H9 (cell line): ENCODE measurements at regions not wholly inside any gene's neighbourhood (a gene's known extent, or its start where the extent isn't known, plus 50 kb on each side); places are given as distances from the start of the nearest gene placed in this dataset.

Experiments used
- DNase-seq: peaks from one replicate; pipeline ENCODE4 v3.0.0-alpha.2; 2017
- H2AFZ ChIP-seq: one replicate; pipeline ENCODE4 v1.6.1; 2013; ENCODE audit warnings: mild to moderate bottlenecking, low read length, control low read depth, moderate library complexity
- H2AK5ac ChIP-seq: 2 replicates; pipeline ENCODE4 v1.6.1; 2013; ENCODE audit warnings: low read length, control low read depth, mixed read lengths; ENCODE audit not compliant: insufficient read length
- H2BK120ac ChIP-seq: one replicate; pipeline ENCODE4 v1.6.1; 2013; ENCODE audit warnings: low read depth, mild to moderate bottlenecking, low read length, control low read depth, inconsistent platforms; ENCODE audit not compliant: poor library complexity, severe bottlenecking
- H2BK12ac ChIP-seq: 2 replicates; pipeline ENCODE4 v1.6.1; 2013; ENCODE audit warnings: low read length, control low read depth, mixed read lengths, low read depth; ENCODE audit not compliant: insufficient read length
- H2BK15ac ChIP-seq: 2 replicates; pipeline ENCODE4 v1.6.1; 2013; ENCODE audit warnings: low read depth, low read length, control low read depth
- H2BK20ac ChIP-seq: one replicate; pipeline ENCODE4 v1.6.1; 2013; ENCODE audit warnings: low read depth, mild to moderate bottlenecking, low read length, control low read depth, inconsistent platforms; ENCODE audit not compliant: poor library complexity, severe bottlenecking
- H2BK5ac ChIP-seq: 2 replicates; pipeline ENCODE4 v1.6.1; 2013; ENCODE audit warnings: low read length, control low read depth, mixed read lengths; ENCODE audit not compliant: insufficient read length
- H3K14ac ChIP-seq: 2 replicates; pipeline ENCODE4 v1.6.1; 2013; ENCODE audit warnings: low read length, control low read depth; ENCODE audit not compliant: insufficient read depth
- H3K18ac ChIP-seq: 2 replicates; pipeline ENCODE4 v1.6.1; 2013; ENCODE audit warnings: low read depth, mild to moderate bottlenecking, mixed read lengths, low read length, control low read depth; ENCODE audit not compliant: insufficient read length
- H3K23ac ChIP-seq: 2 replicates; pipeline ENCODE4 v1.6.1; 2013; ENCODE audit warnings: low read length, control low read depth, mixed read lengths, low read depth; ENCODE audit not compliant: insufficient read length
- H3K23me2 ChIP-seq: 2 replicates; pipeline ENCODE4 v1.6.1; 2013; ENCODE audit warnings: low read depth, mild to moderate bottlenecking, mixed read lengths, low read length, control low read depth; ENCODE audit not compliant: insufficient read length, poor library complexity, severe bottlenecking
- H3K27ac ChIP-seq: 2 replicates; pipeline ENCODE4 v1.5.1; 2013; ENCODE audit warnings: low read length, control low read depth, mixed read lengths, low read depth; ENCODE audit not compliant: insufficient read length
- H3K27me3 ChIP-seq: 2 replicates; pipeline ENCODE4 v1.6.1; 2013; ENCODE audit warnings: low read length, control low read depth, inconsistent platforms; ENCODE audit not compliant: insufficient read depth
- H3K4ac ChIP-seq: 2 replicates; pipeline ENCODE4 v1.6.1; 2013; ENCODE audit warnings: low read depth, mild to moderate bottlenecking, control low read depth, inconsistent platforms, low read length, moderate library complexity
- H3K4me1 ChIP-seq: 2 replicates; pipeline ENCODE4 v1.6.1; 2013; ENCODE audit warnings: low read length, control low read depth, inconsistent platforms; ENCODE audit not compliant: insufficient read depth
- H3K4me2 ChIP-seq: 2 replicates; pipeline ENCODE4 v1.6.1; 2013; ENCODE audit warnings: low read length, control low read depth, mixed read lengths; ENCODE audit not compliant: insufficient read length, insufficient read depth
- H3K56ac ChIP-seq: 2 replicates; pipeline ENCODE4 v1.6.1; 2013; ENCODE audit warnings: low read depth, mild to moderate bottlenecking, mixed read lengths, low read length, control low read depth; ENCODE audit not compliant: insufficient read length
- H3K79me1 ChIP-seq: 2 replicates; pipeline ENCODE4 v1.6.1; 2013; ENCODE audit warnings: low read depth, mild to moderate bottlenecking, moderate library complexity, low read length, control low read depth, inconsistent platforms; ENCODE audit not compliant: insufficient read depth, poor library complexity, severe bottlenecking
- H3K79me2 ChIP-seq: 2 replicates; pipeline ENCODE4 v1.6.1; 2013; ENCODE audit warnings: low read length, control low read depth, inconsistent platforms; ENCODE audit not compliant: insufficient read depth
- H3K9ac ChIP-seq: 2 replicates; pipeline ENCODE4 v1.6.1; 2013; ENCODE audit warnings: low read length, control low read depth, mixed read lengths; ENCODE audit not compliant: insufficient read length; ENCODE audit errors: extremely low read depth
- H3K9me3 ChIP-seq: one replicate; pipeline ENCODE4 v1.6.1; 2013; ENCODE audit warnings: low read depth, low read length, inconsistent platforms; ENCODE audit not compliant: control insufficient read depth
- H3T11ph ChIP-seq: one replicate; pipeline ENCODE4 v1.6.1; 2013; ENCODE audit warnings: mild to moderate bottlenecking, low read length, control low read depth, inconsistent platforms
- H4K20me1 ChIP-seq: one replicate; pipeline ENCODE4 v1.6.1; 2013; ENCODE audit not compliant: control insufficient read depth, insufficient read length, insufficient read depth
- H4K5ac ChIP-seq: 2 replicates; pipeline ENCODE4 v1.6.1; 2013; ENCODE audit warnings: low read depth, mild to moderate bottlenecking, mixed read lengths, low read length, control low read depth; ENCODE audit not compliant: insufficient read length
- H4K8ac ChIP-seq: replicated peaks from 2 replicates; pipeline ENCODE4 v1.6.1; 2013; ENCODE audit warnings: low read length, control low read depth, mixed read lengths, low read depth; ENCODE audit not compliant: insufficient read length
- H4K91ac ChIP-seq: 2 replicates; pipeline ENCODE4 v1.6.1; 2013; ENCODE audit warnings: low read depth, mild to moderate bottlenecking, moderate library complexity, mixed read lengths, low read length, control low read depth; ENCODE audit not compliant: insufficient read length
- H3K27ac Mint-ChIP-seq, 3 experiments: 2 replicates in 2 of 3; 3 replicates in 1 of 3; pipeline ENCODE4 v1.8.0; 2020 to 2021; ENCODE audit warnings: mixed read lengths in 3 of 3, mild to moderate bottlenecking in 1 of 3, moderate library complexity in 1 of 3
- H3K27me3 Mint-ChIP-seq: 2 replicates; pipeline ENCODE4 v1.8.0; 2021; ENCODE audit warnings: low read depth, mild to moderate bottlenecking, moderate library complexity, mixed read lengths
- H3K36me3 Mint-ChIP-seq, 3 experiments: 2 replicates in 2 of 3; 3 replicates in 1 of 3; pipeline ENCODE4 v1.8.0; 2020 to 2021; ENCODE audit warnings: low read depth in 3 of 3, mixed read lengths in 3 of 3; ENCODE audit not compliant: insufficient read depth in 1 of 3
- H3K4me1 Mint-ChIP-seq, 2 experiments: 2 replicates each; pipeline ENCODE4 v1.8.0; 2020; ENCODE audit warnings: mixed read lengths in 2 of 2
- H3K4me3 Mint-ChIP-seq, 2 experiments: 2 replicates in 1 of 2; 3 replicates in 1 of 2; pipeline ENCODE4 v1.8.0; 2020 to 2021; ENCODE audit warnings: mild to moderate bottlenecking in 2 of 2, mixed read lengths in 2 of 2, moderate library complexity in 1 of 2
- H3K9me3 Mint-ChIP-seq, 2 experiments: 2 replicates in 1 of 2; 3 replicates in 1 of 2; pipeline ENCODE4 v1.8.0; 2020; ENCODE audit warnings: mild to moderate bottlenecking in 2 of 2, mixed read lengths in 2 of 2, moderate library complexity in 1 of 2
- CTCF ChIP-seq: fragments of 200-600 bp; sonication (generic); conservative IDR thresholded peaks from 3 replicates; pipeline ENCODE4 v1.8.0; 2021; ENCODE audit warnings: antibody characterized with exemption, mild to moderate bottlenecking
- WGBS: extraction: QIAGEN DNeasy Blood & Tissue Kit; methylation state at CpG from one replicate; pipeline ENCODE4 v1.1.7; 2013; ENCODE audit warnings: missing lambda C conversion rate, low lambda C conversion rate, mixed read lengths; ENCODE audit not compliant: insufficient read length; ENCODE audit errors: extremely low coverage; 5-methylcytosine and 5-hydroxymethylcytosine counted together

GRCh38 chr3:26931896-26932295 lies 309.3 kb downstream of the LRRC3B start:
- Mint-ChIP-seq H3K36me3 (no peaks in the 10 kb centered on the region), H3K27me3 (no peaks in the 10 kb centered on the region), H3K4me1 (no peaks in the 10 kb centered on the region), H3K27ac (no peak overlapping the region), H3K9me3 (no peaks in the 10 kb centered on the region), H3K4me3 (no peak overlapping the region)
- Histone ChIP-seq H3K27me3 (no peaks in the 10 kb centered on the region), H3K4me2 (no peak overlapping the region), H4K8ac (no peak overlapping the region), H3T11ph (no peak overlapping the region), H2BK15ac (no peak overlapping the region), H3K9ac (no peak overlapping the region), H3K79me2 (no peaks in the 10 kb centered on the region), H4K20me1 (no peaks in the 10 kb centered on the region), H3K23me2 (no peaks in the 10 kb centered on the region), H3K18ac (no peak overlapping the region), H3K23ac (no peak overlapping the region), H3K4me1 (no peaks in the 10 kb centered on the region), H3K56ac (no peak overlapping the region), H3K9me3 (no peaks in the 10 kb centered on the region), H3K27ac (no peak overlapping the region), H3K4ac (no peak overlapping the region), H2BK12ac (no peak overlapping the region), H2BK20ac (no peak overlapping the region), H2AFZ (no peak overlapping the region), H2BK120ac (no peak overlapping the region), H4K91ac (no peak overlapping the region), H4K5ac (no peak overlapping the region), H3K14ac (no peak overlapping the region), H2BK5ac (no peak overlapping the region), H3K79me1 (no peaks in the 10 kb centered on the region), H2AK5ac (no peak overlapping the region)
- no peak for TF ChIP-seq CTCF
- no peak for DNase-seq
- no CpG with 5 or more reads among the region's 1 CpG for WGBS
